Tibial nerve (tissue), 4 donors: ENCODE measurements at regions not wholly inside any gene's neighbourhood (a gene's known extent, or its start where the extent isn't known, plus 50 kb on each side); places are given as distances from the start of the nearest gene placed in this dataset.

Source experiments
- EP300 ChIP-seq, 2 donors: sonication (generic); formaldehyde crosslinking; IDR thresholded peaks; one replicate each; pipeline ENCODE4 v1.6.1; 2017; ENCODE audit warnings: antibody characterized with exemption in 2 of 2, mild to moderate bottlenecking in 1 of 2
- POLR2A ChIP-seq, 2 donors: fragments of 450-650 bp; IDR thresholded peaks; one replicate each; pipeline ENCODE4 v1.6.1; 2017; ENCODE audit warnings: antibody characterized with exemption in 2 of 2, mild to moderate bottlenecking in 2 of 2, moderate library complexity in 2 of 2
- TF ChIP-seq, protein P1 (sequence below), 5 experiments: fragments of 200-600 bp in 3 of 5; fragments of 450-650 bp in 2 of 5; sonication (generic) in 3 of 5; IDR thresholded peaks; one replicate each; pipeline ENCODE4 v1.5.1; 2016 to 2019; ENCODE audit warnings: antibody characterized with exemption in 5 of 5, mild to moderate bottlenecking in 3 of 5, moderate library complexity in 2 of 5

DNA sequence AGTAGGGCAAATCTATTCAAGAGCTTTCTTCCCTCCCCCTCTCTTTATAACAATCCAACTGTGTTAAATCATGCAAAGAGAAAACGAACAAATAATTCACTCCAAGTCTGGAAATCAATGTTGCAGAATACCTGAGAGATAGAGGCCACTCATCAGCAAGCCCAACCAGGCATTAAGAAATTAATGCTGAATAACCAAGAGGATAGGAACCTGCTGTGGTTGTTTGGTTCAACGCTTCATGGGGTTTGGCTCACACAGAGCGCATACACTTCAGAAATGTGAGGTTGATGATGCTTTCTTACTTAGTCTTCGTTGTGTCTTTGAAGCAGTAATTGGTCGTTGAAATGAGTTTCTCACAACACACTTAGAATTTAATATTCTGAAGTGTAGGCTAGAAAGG is 1540.0 kb upstream of the PABPC4L start:
- TF ChIP-seq, protein P1, sequence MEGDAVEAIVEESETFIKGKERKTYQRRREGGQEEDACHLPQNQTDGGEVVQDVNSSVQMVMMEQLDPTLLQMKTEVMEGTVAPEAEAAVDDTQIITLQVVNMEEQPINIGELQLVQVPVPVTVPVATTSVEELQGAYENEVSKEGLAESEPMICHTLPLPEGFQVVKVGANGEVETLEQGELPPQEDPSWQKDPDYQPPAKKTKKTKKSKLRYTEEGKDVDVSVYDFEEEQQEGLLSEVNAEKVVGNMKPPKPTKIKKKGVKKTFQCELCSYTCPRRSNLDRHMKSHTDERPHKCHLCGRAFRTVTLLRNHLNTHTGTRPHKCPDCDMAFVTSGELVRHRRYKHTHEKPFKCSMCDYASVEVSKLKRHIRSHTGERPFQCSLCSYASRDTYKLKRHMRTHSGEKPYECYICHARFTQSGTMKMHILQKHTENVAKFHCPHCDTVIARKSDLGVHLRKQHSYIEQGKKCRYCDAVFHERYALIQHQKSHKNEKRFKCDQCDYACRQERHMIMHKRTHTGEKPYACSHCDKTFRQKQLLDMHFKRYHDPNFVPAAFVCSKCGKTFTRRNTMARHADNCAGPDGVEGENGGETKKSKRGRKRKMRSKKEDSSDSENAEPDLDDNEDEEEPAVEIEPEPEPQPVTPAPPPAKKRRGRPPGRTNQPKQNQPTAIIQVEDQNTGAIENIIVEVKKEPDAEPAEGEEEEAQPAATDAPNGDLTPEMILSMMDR (IDR thresholded peaks at IDR 0.05) = no peak
- TF ChIP-seq POLR2A (IDR thresholded peaks at IDR 0.05) (no peak), EP300 (IDR thresholded peaks at IDR 0.05) (no peak)
